Stimulated activated CD8-positive, alpha-beta memory T cell treated with anti-CD3 and anti-CD28 coated beads, Interleukin-7, amount 100 ng/mL, for 48 hours (primary cell): ENCODE measurements at regions not wholly inside any gene's neighbourhood (a gene's known extent, or its start where the extent isn't known, plus 50 kb on each side); places are given as distances from the start of the nearest gene placed in this dataset.

Experiments
- DNase-seq, 2 donors: peaks; one replicate each; pipeline ENCODE4 v3.0.0-alpha.2; 2020; ENCODE audit warnings: low read depth in 1 of 2; ENCODE audit errors: extremely low read depth in 1 of 2

DNA sequence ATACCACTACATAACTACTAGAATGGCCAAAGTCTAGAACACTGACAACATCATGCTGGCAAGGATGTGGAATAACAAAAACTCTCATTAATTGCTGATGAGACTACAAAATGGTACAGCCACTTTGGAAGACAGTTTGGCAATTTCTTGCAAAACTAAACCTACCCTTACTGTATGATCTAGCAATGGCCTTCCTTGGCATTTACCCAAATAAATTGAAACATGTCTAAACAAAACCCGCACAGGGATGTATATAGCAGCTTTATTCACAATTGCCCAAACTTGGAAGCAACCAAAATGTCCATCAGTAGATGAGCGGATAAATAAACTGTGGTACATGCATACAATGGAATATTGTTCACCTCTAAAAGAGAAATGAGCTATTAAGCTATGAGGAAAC, 87.9 kb upstream of the SLC24A5 start:
- DNase-seq: no peak

- DNase-seq: no peak
These were observed 82.6 kb upstream of the SLC24A5 start for GRCh38 chr15:48038221-48038620.

GRCh38 chr15:48040166-48040817, 80.5 kb upstream of the SLC24A5 start:
- DNase-seq: no peak

DNA sequence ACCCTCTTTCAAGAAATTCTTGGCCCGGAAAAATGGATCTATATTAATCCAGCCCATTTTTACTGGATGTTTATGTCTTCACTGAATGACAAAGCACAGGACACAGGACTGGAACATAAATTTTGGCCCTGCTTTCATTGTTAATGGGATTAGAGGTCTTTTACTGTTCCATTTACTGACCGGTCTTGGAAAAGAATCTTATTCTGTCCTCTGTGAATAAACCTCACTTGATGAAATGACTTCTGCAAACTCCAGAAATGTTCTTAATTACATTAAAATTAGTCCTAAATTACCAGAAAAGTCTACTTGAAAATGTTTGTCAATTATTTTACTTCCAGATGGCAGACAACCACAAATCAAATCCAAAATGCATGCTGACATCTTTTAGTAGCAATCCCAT, 79.3 kb upstream of the SLC24A5 start:
- DNase-seq: no peak

DNA sequence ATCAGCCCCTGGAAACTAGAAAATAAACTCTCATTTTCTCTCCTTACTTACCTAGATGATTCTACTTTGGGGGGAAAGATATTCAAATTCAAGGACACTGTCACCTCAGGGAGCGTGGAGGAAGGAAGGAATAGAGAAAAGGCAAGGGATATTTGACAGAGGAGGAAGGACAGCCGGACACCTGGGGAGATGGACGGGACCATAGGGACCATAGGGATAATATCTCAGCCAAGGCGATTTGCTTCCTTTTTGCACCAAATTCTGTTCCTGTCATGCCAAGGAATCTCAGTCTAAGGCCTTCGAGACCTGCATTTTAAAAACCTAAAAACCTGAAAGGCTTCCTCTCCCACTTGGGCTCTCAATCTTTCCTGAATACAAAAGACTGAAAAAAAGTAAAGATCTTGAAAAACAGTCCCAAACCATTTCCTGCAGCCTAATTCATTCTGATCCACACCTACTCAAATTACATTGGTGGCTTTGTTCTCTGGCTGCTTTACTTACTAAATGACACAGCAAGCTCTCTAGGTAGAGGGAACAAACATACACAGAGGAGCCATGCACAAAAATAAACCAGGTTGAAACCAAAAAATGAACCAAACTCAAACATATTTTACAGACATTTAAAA, 73.9 kb upstream of the SLC24A5 start:
- no peak for DNase-seq

GRCh38 chr15:48049736-48050135, 71.1 kb upstream of the SLC24A5 start:
- no peak for DNase-seq

- DNase-seq: no peak
These were observed 67.8 kb upstream of the SLC24A5 start for GRCh38 chr15:48052946-48053345.

DNA sequence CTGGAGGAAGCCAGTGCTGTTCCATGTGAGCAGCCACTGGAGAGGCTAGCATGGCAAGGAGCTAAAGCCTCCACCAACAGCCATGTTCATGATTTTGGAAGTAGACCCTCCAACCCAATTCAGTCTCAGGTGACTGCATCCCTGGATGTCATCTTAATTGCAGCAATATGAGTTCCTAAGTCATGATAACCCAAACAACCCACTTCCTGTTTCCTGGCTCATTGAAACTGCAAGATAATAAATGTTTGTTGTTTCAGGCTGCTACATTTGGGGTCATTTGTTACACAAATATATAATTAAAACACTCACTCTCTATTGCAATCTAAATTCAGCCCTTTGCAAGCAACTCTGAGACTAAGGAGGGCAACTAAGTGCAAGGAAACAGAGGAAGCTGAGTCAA, 62.4 kb upstream of the SLC24A5 start:
- no peak for DNase-seq

DNA sequence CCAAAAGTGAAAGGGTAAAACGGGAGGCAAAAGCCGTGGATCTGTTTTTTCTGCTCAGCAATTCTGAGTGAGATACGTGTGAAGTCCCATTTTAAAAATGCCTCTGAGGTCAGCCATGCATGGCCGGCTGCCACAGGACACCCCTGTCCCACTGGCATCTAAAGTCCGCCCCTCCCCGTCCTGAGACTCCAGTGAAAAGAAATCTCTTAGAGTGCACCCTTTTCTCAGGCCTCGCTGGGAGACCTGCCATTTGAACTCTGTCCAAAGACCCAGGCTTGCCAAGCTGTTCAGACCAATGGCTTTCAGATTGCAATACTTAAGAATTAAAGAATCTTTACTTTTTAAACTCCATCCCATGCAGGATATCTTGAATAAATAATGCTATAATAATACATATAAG, 61.0 kb upstream of the SLC24A5 start:
- DNase-seq: no peak

DNA sequence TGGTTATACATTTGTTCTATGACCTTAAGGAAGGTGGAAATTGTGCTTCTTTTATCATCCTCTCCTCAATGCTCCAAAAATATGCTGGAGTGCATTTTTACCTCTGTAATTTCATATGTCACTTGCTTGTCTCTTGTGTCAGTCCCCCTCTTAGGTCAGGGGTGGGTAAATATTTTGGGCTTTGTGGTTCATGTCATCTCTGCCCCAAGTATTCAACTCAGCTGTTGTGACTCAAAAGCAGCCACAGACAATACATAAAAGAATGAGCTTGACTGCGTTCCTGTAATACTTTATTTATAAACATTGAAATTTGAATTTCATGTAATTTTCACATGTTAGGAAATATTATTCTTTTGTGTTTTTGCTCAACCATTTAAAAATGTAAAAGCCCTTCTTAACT, 60.4 kb upstream of the SLC24A5 start:
- no peak for DNase-seq

GRCh38 chr15:48061605-48062004, 59.2 kb upstream of the SLC24A5 start:
- DNase-seq: no peak

- no peak for DNase-seq
These were observed 58.5 kb upstream of the SLC24A5 start for GRCh38 chr15:48062148-48062872.

DNA sequence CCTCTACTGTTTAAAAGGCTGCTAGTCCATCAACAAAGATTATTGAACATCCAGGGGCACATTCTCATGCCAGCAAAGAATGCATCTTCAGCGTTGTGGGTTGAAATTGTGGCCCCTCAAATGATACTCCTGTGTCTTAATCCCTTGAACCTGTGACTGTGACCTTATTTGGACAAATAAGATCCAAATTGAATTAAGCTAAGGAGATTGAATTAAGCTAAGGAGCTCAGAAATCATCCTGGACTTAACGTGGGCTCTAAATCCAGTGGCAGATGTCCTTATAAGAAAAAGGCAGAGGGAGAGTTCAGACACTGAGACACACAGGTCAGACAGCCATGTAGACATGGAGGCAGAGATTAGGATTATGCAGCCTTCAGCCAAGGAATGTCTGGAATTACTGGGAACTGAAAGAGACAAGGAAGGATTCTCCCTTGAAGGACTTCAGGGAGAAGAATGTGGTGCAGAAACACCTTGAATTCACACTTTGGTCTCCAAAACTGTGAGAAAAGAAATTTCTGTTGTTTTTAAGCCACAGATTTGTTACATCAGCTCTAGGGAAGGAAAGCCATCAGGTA, 57.3 kb upstream of the SLC24A5 start:
- DNase-seq: no peak

DNA sequence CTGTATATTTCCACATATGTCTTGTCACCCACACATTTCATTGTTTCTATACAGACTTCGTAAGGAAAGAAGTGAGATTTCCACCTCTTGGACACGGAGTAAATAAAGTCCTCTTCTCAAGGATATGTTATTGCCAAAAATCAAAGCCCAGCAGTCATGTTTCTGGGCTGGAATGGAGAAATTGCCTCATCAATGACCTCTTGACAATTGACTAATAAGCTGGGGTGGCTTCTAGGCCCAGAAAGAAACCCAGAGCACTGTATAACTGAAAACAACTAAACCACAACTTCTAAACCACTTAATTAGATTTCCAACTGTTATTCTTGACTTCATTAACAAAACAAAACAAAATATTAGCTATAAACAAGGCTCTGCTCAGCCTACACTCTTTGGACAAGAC, 56.4 kb upstream of the SLC24A5 start:
- DNase-seq: no peak

DNA sequence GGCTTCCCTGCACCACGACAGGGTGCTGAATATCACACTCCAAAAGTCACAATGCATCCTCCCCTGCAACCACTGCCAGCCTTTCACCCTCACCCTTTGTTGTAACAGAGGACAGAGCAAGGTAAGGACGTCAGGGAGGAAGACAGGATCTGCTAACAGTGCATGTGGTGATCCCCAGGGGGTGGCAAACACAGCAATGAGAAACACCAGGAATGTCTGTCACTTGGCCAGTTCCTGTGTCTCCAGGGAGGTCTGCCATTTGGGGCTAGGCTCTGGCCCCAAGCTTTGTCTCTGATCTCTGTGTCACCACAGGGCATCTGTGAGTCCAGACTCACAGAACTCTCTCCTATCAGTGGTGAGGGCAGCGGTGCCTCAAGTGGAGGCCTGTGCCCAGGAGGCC, 54.3 kb upstream of the SLC24A5 start:
- DNase-seq: no peak
